HUES48 (cell line): ENCODE measurements at regions not wholly inside any gene's neighbourhood (a gene's known extent, or its start where the extent isn't known, plus 50 kb on each side); places are given as distances from the start of the nearest gene placed in this dataset.

ENCODE experiments used
- H3K27ac ChIP-seq: one replicate; pipeline ENCODE4 v1.7.0; 2013; ENCODE audit warnings: low read depth, low read length, inconsistent platforms
- H3K27me3 ChIP-seq: 2 replicates; pipeline ENCODE4 v1.6.1; 2013; ENCODE audit warnings: mild to moderate bottlenecking, low read length; ENCODE audit not compliant: control insufficient read depth, insufficient read depth
- H3K36me3 ChIP-seq: 2 replicates; pipeline ENCODE4 v1.6.1; 2013; ENCODE audit warnings: low read length; ENCODE audit not compliant: control insufficient read depth, insufficient read depth
- H3K4me1 ChIP-seq: 2 replicates; pipeline ENCODE4 v1.6.1; 2013; ENCODE audit warnings: mild to moderate bottlenecking, low read length; ENCODE audit not compliant: control insufficient read depth, insufficient read depth
- H3K4me3 ChIP-seq: 2 replicates; pipeline ENCODE4 v1.5.1; 2013; ENCODE audit warnings: mild to moderate bottlenecking, low read depth, low read length
- H3K9ac ChIP-seq: 2 replicates; pipeline ENCODE4 v1.6.1; 2013; ENCODE audit warnings: mild to moderate bottlenecking, low read depth, low read length, moderate library complexity
- H3K9me3 ChIP-seq: 2 replicates; pipeline ENCODE4 v1.6.1; 2013; ENCODE audit warnings: low read length; ENCODE audit not compliant: control insufficient read depth, insufficient read depth

- Histone ChIP-seq H3K9me3 (no peaks in the 10 kb centered on the region), H3K27ac (no peak overlapping the region), H3K4me3 (no peak overlapping the region), H3K9ac (no peak overlapping the region), H3K4me1 (no peaks in the 10 kb centered on the region), H3K36me3 (no peaks in the 10 kb centered on the region), H3K27me3 (peaks cover 30% of the 10 kb centered on the region)
Measured at GRCh38 chr17:72594248-72594647, 473.4 kb downstream of the SOX9 start.
